Duodenal mucosa (tissue), 2 donors: ENCODE measurements at regions not wholly inside any gene's neighbourhood (a gene's known extent, or its start where the extent isn't known, plus 50 kb on each side); places are given as distances from the start of the nearest gene placed in this dataset.

Experiments
- H3K27ac ChIP-seq: one replicate; pipeline ENCODE4 v1.7.0; 2013; ENCODE audit warnings: low read depth, low read length
- H3K27me3 ChIP-seq, 2 donors: one replicate each; pipeline ENCODE4 v1.7.0; 2013; ENCODE audit warnings: low read length in 2 of 2, control low read depth in 1 of 2; ENCODE audit not compliant: insufficient read depth in 2 of 2, control insufficient read depth in 1 of 2
- H3K36me3 ChIP-seq, 2 donors: one replicate each; pipeline ENCODE4 v1.7.0; 2013; ENCODE audit warnings: low read length in 2 of 2, control low read depth in 1 of 2; ENCODE audit not compliant: insufficient read depth in 2 of 2, control insufficient read depth in 1 of 2
- H3K4me1 ChIP-seq, 2 donors: one replicate each; pipeline ENCODE4 v1.7.0; 2013; ENCODE audit warnings: low read length in 2 of 2, control low read depth in 1 of 2; ENCODE audit not compliant: insufficient read depth in 2 of 2, control insufficient read depth in 1 of 2
- H3K4me3 ChIP-seq, 2 donors: one replicate each; pipeline ENCODE4 v1.7.0; 2013; ENCODE audit warnings: low read length in 2 of 2, low read depth in 1 of 2
- H3K9ac ChIP-seq, 2 donors: one replicate each; pipeline ENCODE4 v1.7.0; 2013; ENCODE audit warnings: low read length in 2 of 2, low read depth in 1 of 2
- H3K9me3 ChIP-seq, 2 donors: one replicate each; pipeline ENCODE4 v1.7.0; 2013; ENCODE audit warnings: low read length in 2 of 2, control low read depth in 1 of 2; ENCODE audit not compliant: control insufficient read depth in 1 of 2

GRCh38 chr11:133678191-133678590 lies 145.9 kb upstream of the OPCML start:
- H3K27ac ChIP-seq = no peak overlapping the region
- H3K4me1 ChIP-seq = no peaks in the 10 kb centered on the region
- H3K36me3 ChIP-seq = no peaks in the 10 kb centered on the region
- no peak overlapping the region for H3K9ac ChIP-seq
- H3K4me3 ChIP-seq = no peak overlapping the region
- H3K9me3 ChIP-seq = no peaks in the 10 kb centered on the region
- H3K27me3 ChIP-seq = no peaks in the 10 kb centered on the region

GRCh38 chr11:133677387-133677786 lies 145.1 kb upstream of the OPCML start:
- no peaks in the 10 kb centered on the region for H3K9me3 ChIP-seq
- no peak overlapping the region for H3K4me3 ChIP-seq
- no peak overlapping the region for H3K27ac ChIP-seq

GRCh38 chr11:133676265-133676664 lies 144.0 kb upstream of the OPCML start:
- Histone ChIP-seq H3K9ac (no peak overlapping the region), H3K4me3 (no peak overlapping the region), H3K9me3 (no peaks in the 10 kb centered on the region), H3K36me3 (no peaks in the 10 kb centered on the region), H3K27me3 (no peaks in the 10 kb centered on the region), H3K4me1 (no peaks in the 10 kb centered on the region), H3K27ac (no peak overlapping the region)

More at GRCh38 chr11:133677387-133677786, 145.1 kb upstream of the OPCML start:
- no peaks in the 10 kb centered on the region for H3K27me3 ChIP-seq
- no peaks in the 10 kb centered on the region for H3K4me1 ChIP-seq
- H3K36me3 ChIP-seq = no peaks in the 10 kb centered on the region
- no peak overlapping the region for H3K9ac ChIP-seq

DNA sequence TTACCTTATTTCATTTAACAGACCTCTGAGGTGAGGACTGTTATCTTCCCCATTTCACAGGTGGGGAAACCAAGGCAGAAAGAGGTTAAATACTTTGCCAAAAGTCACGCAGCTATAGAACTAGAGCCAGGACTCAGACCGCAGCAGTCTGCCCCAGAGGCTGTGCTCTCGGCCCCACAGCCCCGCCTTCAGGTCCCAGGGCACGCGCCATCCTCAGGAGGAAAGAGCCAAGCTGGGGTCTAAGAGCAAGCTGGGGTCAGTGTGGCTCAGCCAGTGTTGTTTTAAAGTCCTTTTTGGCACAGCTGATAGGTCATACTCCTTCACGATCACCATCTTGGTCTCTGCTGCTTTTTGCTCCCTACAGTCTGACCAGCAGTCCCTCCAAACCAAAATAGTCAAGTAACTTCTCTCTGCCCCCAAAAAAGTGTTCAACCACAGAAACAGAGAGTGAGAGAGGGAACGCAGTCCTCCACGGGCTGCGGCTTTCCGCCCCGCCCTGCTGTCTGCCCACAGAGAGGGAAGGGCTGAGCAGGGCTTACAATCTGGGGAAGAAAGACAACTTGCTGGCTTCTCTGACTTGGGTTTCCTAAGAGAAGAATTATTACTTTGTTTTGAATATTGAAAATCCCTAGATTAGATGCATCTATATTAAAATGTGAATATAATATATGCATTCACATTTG lies 137.2 kb upstream of the OPCML start:
- Histone ChIP-seq H3K27me3 (no peaks in the 10 kb centered on the region), H3K4me3 (no peak overlapping the region), H3K9me3 (no peaks in the 10 kb centered on the region), H3K4me1 (no peaks in the 10 kb centered on the region), H3K36me3 (no peaks in the 10 kb centered on the region), H3K9ac (no peak overlapping the region), H3K27ac (no peak overlapping the region)

DNA sequence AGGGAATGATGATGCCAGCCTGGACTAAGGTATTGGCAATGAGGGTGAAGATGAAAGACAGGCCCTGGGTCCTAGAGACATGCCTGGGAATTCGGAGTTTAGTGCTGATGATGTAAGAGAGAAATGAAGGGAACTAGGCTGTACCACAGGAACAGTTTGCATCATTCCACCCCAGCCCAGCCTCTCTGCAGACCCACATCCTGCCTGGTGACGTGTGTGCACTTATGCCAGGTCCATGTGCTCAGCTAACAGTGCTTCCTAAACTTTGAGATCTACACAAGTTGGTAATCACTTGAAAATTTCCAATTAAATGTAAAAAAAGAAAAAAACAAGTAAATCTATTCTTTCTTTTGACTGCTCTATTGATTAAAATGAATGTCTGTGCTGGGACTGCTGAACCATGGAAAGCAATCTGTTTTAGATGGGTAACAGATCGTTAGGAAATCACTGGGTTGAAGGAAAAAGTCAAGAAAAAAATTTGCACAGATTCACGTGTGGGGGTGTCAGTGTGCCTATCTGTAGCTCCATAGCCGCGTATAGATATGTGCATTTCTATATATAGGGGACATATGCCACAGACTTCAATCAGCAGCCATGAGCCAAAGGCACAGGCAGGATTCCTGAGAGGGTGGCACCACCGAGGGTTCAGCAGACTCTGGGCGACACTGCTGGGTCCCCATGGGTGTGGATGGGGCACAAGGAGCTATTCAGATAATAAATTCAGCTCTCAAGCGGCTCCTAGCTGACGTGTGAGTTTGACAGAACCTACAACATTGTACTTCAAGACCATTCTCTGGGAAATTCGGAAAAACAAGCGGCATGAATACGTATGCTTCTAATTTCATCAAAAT lies 131.1 kb upstream of the OPCML start:
- Histone ChIP-seq H3K36me3 (no peaks in the 10 kb centered on the region), H3K4me1 (no peaks in the 10 kb centered on the region), H3K9me3 (no peaks in the 10 kb centered on the region), H3K9ac (no peak overlapping the region), H3K27me3 (no peaks in the 10 kb centered on the region), H3K4me3 (no peak overlapping the region), H3K27ac (no peak overlapping the region)

DNA sequence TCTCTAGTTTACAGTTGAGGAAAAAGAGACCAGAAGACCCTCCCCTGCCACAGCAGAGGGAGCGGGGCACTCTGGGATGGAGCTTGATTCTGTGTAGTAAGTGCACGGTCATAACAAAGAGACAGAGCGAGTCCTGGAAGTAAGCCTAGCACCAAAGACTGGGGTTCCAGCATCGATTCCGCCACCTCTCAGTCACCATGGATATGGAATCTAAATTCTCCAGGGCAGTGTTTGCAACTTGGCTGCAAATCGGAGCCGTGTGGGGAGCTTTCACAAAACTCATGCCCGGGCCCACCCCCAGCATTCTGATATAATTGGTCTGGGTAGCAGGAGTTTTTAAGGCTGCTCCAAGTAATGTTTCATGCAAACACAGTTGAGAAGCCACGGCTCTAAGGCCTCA lies 129.5 kb upstream of the OPCML start:
- Histone ChIP-seq H3K4me3 (no peak overlapping the region), H3K27me3 (no peaks in the 10 kb centered on the region), H3K36me3 (no peaks in the 10 kb centered on the region), H3K4me1 (no peaks in the 10 kb centered on the region), H3K27ac (no peak overlapping the region), H3K9ac (no peak overlapping the region), H3K9me3 (peaks cover 0 to 3% of the 10 kb centered on the region in 2 donors)

- no peaks in the 10 kb centered on the region for H3K27me3 ChIP-seq
- H3K36me3 ChIP-seq = no peaks in the 10 kb centered on the region
- no peak overlapping the region for H3K27ac ChIP-seq
- H3K9me3 ChIP-seq = peaks cover 0 to 3% of the 10 kb centered on the region in 2 donors
- H3K4me3 ChIP-seq = no peak overlapping the region
- H3K9ac ChIP-seq = no peak overlapping the region
- no peaks in the 10 kb centered on the region for H3K4me1 ChIP-seq
Measured at GRCh38 chr11:133660202-133660568, 127.9 kb upstream of the OPCML start.

DNA sequence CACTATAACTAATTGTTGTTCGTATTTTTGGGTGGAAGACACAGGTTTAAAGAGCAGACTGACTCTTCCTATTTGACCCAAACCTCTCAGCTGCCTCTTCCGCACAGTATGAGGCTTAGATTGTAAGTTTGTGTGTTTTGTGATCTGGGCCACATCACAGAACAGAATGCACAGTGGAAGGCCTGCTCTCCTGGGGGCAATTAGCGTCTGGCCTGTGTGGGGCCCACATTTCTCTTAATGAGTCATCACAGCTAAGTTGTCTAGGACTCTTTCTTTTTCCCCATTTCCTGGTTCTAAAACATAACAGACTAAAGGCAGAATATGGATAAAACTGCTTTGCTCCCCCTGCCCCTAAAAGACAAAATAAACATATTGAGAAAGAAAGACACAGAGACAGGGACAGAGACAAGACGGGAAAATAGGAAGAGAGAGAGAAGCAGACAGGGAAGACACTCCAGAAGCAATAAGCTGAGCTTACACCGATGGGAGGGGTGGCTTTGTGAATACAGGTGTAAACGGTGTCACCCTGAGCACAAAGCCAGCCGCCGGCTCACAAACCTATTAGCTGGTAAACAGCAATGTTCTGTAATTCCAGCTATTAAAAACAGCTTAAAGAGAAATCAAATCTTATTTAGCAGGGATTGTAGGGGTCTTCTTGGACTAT lies 127.4 kb upstream of the OPCML start:
- Histone ChIP-seq H3K27ac (no peak overlapping the region), H3K36me3 (no peaks in the 10 kb centered on the region), H3K4me3 (no peak overlapping the region), H3K9ac (no peak overlapping the region), H3K4me1 (no peaks in the 10 kb centered on the region), H3K27me3 (no peaks in the 10 kb centered on the region), H3K9me3 (peaks cover 0 to 3% of the 10 kb centered on the region in 2 donors)

DNA sequence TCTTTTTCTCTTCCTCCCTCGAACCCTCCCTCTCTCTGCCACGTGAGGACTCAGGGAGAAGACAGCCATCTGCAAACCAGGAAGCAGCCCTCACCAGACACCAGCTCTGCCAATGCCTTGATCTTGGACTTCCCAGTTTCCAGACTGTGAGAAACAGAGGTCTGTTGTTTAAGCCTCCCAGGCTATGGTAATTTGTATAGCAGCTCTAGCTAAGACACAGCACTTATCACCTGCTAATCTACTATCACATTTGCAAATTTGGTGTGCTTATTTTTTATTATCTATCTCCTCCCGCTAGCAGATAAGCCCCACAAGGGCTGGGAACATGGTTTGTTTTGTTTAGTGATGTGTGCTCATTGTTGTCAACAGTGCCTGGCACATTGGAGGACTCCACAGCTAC lies 124.8 kb upstream of the OPCML start:
- Histone ChIP-seq H3K4me1 (no peaks in the 10 kb centered on the region), H3K4me3 (no peak overlapping the region), H3K27ac (no peak overlapping the region), H3K9ac (no peak overlapping the region), H3K36me3 (no peaks in the 10 kb centered on the region), H3K27me3 (no peaks in the 10 kb centered on the region), H3K9me3 (peaks cover 0 to 3% of the 10 kb centered on the region in 2 donors)

- H3K9me3 ChIP-seq = peaks cover 0 to 3% of the 10 kb centered on the region in 2 donors
- H3K27ac ChIP-seq = no peak overlapping the region
- no peaks in the 10 kb centered on the region for H3K27me3 ChIP-seq
- H3K4me1 ChIP-seq = no peaks in the 10 kb centered on the region
- H3K36me3 ChIP-seq = no peaks in the 10 kb centered on the region
- H3K4me3 ChIP-seq = no peak overlapping the region
- no peak overlapping the region for H3K9ac ChIP-seq
Measured at GRCh38 chr11:133656082-133656635, 123.9 kb upstream of the OPCML start.
